NB4 (cell line): ENCODE measurements at regions not wholly inside any gene's neighbourhood (a gene's known extent, or its start where the extent isn't known, plus 50 kb on each side); places are given as distances from the start of the nearest gene placed in this dataset.

ENCODE experiments used
- DNase-seq: peaks from one replicate; pipeline ENCODE4 v3.0.0; 2010; ENCODE audit warnings: low read depth
- H3K4me3 ChIP-seq: one replicate; pipeline ENCODE4 v1.5.1; 2011; ENCODE audit warnings: mild to moderate bottlenecking, low read depth, low read length, moderate library complexity
- CTCF ChIP-seq: IDR thresholded peaks from one replicate; pipeline ENCODE4 v1.5.1; 2012; ENCODE audit warnings: low read depth, low read length
- MAX ChIP-seq: IDR thresholded peaks from 2 replicates; pipeline ENCODE4 v1.6.1; 2011; ENCODE audit warnings: low read depth, low read length
- MYC ChIP-seq: IDR thresholded peaks from 2 replicates; pipeline ENCODE4 v1.6.1; 2011; ENCODE audit warnings: low read depth, low read length
- POLR2A ChIP-seq: IDR thresholded peaks from 2 replicates; pipeline ENCODE4 v1.6.1; 2011; ENCODE audit warnings: mild to moderate bottlenecking; ENCODE audit not compliant: insufficient read length; ENCODE audit errors: extremely low read depth

GRCh38 chr4:178811356-178811755, 1369.1 kb upstream of the AGA start:
- TF ChIP-seq MAX (no peak), CTCF (no peak), MYC (no peak), POLR2A (no peak)
- DNase-seq, result no peak
- H3K4me3 ChIP-seq, result no peak overlapping the region

- H3K4me3 ChIP-seq, result no peak overlapping the region
- no peak for DNase-seq
- TF ChIP-seq MYC, result no peak
- TF ChIP-seq POLR2A, result no peak
- TF ChIP-seq MAX, result no peak
- no peak for TF ChIP-seq CTCF
Observed at GRCh38 chr4:178812866-178813265, 1370.6 kb upstream of the AGA start.

- no peak for DNase-seq
- no peak for TF ChIP-seq MYC
- TF ChIP-seq MAX, result no peak
- no peak for TF ChIP-seq POLR2A
- no peak for TF ChIP-seq CTCF
- no peak overlapping the region for H3K4me3 ChIP-seq
Observed at GRCh38 chr4:178814908-178815307, 1372.7 kb upstream of the AGA start.

GRCh38 chr4:178823673-178824295, 1381.5 kb upstream of the AGA start:
- DNase-seq, result no peak
- no peak overlapping the region for H3K4me3 ChIP-seq
- TF ChIP-seq CTCF, result no peak

GRCh38 chr4:178836865-178837264, 1394.6 kb upstream of the AGA start:
- no peak for TF ChIP-seq POLR2A
- no peak for DNase-seq
- no peak overlapping the region for H3K4me3 ChIP-seq

- H3K4me3 ChIP-seq, result no peak overlapping the region
- TF ChIP-seq MYC (no peak), POLR2A (no peak), MAX (no peak), CTCF (no peak)
- no peak for DNase-seq
Observed at GRCh38 chr4:178838776-178839175, 1396.5 kb upstream of the AGA start.
